NB4 (cell line): ENCODE measurements at regions not wholly inside any gene's neighbourhood (a gene's known extent, or its start where the extent isn't known, plus 50 kb on each side); places are given as distances from the start of the nearest gene placed in this dataset.

ENCODE experiments used
- CTCF ChIP-seq: IDR thresholded peaks from one replicate; pipeline ENCODE4 v1.5.1; 2012; ENCODE audit warnings: low read depth, low read length
- MAX ChIP-seq: IDR thresholded peaks from 2 replicates; pipeline ENCODE4 v1.6.1; 2011; ENCODE audit warnings: low read depth, low read length
- MYC ChIP-seq: IDR thresholded peaks from 2 replicates; pipeline ENCODE4 v1.6.1; 2011; ENCODE audit warnings: low read depth, low read length
- POLR2A ChIP-seq: IDR thresholded peaks from 2 replicates; pipeline ENCODE4 v1.6.1; 2011; ENCODE audit warnings: mild to moderate bottlenecking; ENCODE audit not compliant: insufficient read length; ENCODE audit errors: extremely low read depth

GRCh38 chr5:169408731-169409130 lies 107.8 kb upstream of the SLIT3 start:
- TF ChIP-seq CTCF (no peak), POLR2A (no peak), MAX (no peak), MYC (no peak)
